ENCODE measurements at regions not wholly inside any gene's neighbourhood (a gene's known extent, or its start where the extent isn't known, plus 50 kb on each side); places are given as distances from the start of the nearest gene placed in this dataset.

GRCh38 chr7:41796331-41796730 is 93.4 kb upstream of the INHBA start:
- H4K20me1 ChIP-seq (ENCODE audit: control insufficient read depth, insufficient read depth), result no peaks in the 10 kb centered on the region
- ChIA-PET CTCF (interaction anchor here (1.2 kb wide), 1 partner anchor 144 kb away, joined by 4 read pairs; no protein-coding TSS in a partner anchor), RAD21 (ENCODE audit: unreplicated experiment) (no interaction called here), POLR2A (no interaction called here), SMC1A (ENCODE audit: uncharacterized antibody, unreplicated experiment) (interaction anchor here (1.2 kb wide), 1 partner anchor 14 kb away, joined by 3 read pairs; no protein-coding TSS in a partner anchor)
- H3K36me3 ChIP-seq (ENCODE audit: control insufficient read depth in 2 of 2, insufficient read depth in 2 of 2, low read length in 1 of 2), result no peaks in the 10 kb centered on the region
- no peaks in the 10 kb centered on the region for H3K4me1 ChIP-seq (ENCODE audit: control insufficient read depth, insufficient read depth, low read length)
- no peaks in the 10 kb centered on the region for H3K79me2 ChIP-seq (ENCODE audit: control insufficient read depth, insufficient read depth, low read length)
- no peak for DNase-seq (ENCODE audit: low read depth, low spot score)
- H3K9ac ChIP-seq (ENCODE audit: control insufficient read depth, insufficient read depth, low read length), result no peak overlapping the region
- no peak overlapping the region for H3K4me2 ChIP-seq (ENCODE audit: control insufficient read depth, insufficient read depth)
- no peak overlapping the region for H2AFZ ChIP-seq (ENCODE audit: control insufficient read depth, low read depth, low read length)
- H3K9me3 ChIP-seq (replicated peaks; ENCODE audit: control insufficient read depth, insufficient read depth, low read length), result no peaks in the 10 kb centered on the region
- BruUV-seq (replicated peaks), result no TSS peak
- no peak for ATAC-seq
- TF ChIP-seq SMARCA5 (IDR thresholded peaks at IDR 0.05) (no peak), PAX5 (IDR thresholded peaks at IDR 0.05; ENCODE audit: borderline replicate concordance, low read depth, low read length) (no peak), FOXK2 (IDR thresholded peaks at IDR 0.05) (no peak), USF2 (IDR thresholded peaks at IDR 0.05; ENCODE audit: borderline replicate concordance, low read depth, low read length) (no peak), ZNF687 (IDR thresholded peaks at IDR 0.05) (no peak), RBBP5 (conservative IDR thresholded peaks at IDR 0.05) (no peak), SIX5 (IDR thresholded peaks at IDR 0.05; ENCODE audit: low read depth, low read length, severe bottlenecking) (no peak), RFX5 (IDR thresholded peaks at IDR 0.05; ENCODE audit: low read depth, low read length) (no peak), MTA3 (IDR thresholded peaks at IDR 0.05; ENCODE audit: borderline replicate concordance, low read length) (no peak), NFYA (IDR thresholded peaks at IDR 0.05; ENCODE audit: borderline replicate concordance, low read depth, low read length) (no peak), MEF2B (IDR thresholded peaks at IDR 0.05; ENCODE audit: partially characterized antibody, poor library complexity, severe bottlenecking) (no peak)
- in situ Hi-C loops (cut with MboI), result no loop called here
- no peaks in the 10 kb centered on the region for H3K27me3 ChIP-seq (replicated peaks in 1 of 2; ENCODE audit: control insufficient read depth in 2 of 2, insufficient read depth in 2 of 2, low read length in 1 of 2)
- intact Hi-C loops (cut with micrococcal nuclease; ENCODE audit: unreplicated experiment), result no loop called here
- no peak overlapping the region for H3K4me3 ChIP-seq
- H3K27ac ChIP-seq (ENCODE audit: control insufficient read depth, insufficient read depth), result no peak overlapping the region
- no peak for FAIRE-seq
